GM19035 (cell line): ENCODE measurements at regions not wholly inside any gene's neighbourhood (a gene's known extent, or its start where the extent isn't known, plus 50 kb on each side); places are given as distances from the start of the nearest gene placed in this dataset.
"Not testable (repeated sequence)": the region's sequence is repeated elsewhere in the genome, so short reads cannot be mapped to it uniquely, and the experiment has no call there.

Experiments
- ATAC-seq: cut with Tn5 transposase; IDR thresholded peaks from one replicate; pipeline ENCODE4 v1.9.1; 2021; ENCODE audit not compliant: unreplicated experiment

DNA sequence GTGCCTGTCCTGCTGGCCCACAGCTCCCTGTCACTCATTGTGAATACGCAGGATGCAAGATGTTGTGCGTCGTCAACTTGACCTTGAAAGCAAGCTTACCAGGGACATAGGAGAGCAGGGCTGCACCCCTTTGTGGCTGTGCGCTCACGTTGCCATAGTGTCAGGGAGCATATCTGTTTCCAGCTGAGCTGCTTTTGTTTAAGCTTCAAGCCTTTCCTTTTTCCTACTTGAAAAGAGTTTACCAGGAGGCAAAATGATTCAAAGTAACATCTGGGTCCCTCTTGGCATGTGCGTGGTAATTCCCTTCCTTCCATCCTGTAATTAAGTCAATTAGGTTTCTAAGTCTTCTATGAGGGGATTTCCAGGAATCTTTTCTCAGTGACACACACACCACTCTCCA is 537.1 kb downstream of the AJAP1 start:
- no peak for ATAC-seq

DNA sequence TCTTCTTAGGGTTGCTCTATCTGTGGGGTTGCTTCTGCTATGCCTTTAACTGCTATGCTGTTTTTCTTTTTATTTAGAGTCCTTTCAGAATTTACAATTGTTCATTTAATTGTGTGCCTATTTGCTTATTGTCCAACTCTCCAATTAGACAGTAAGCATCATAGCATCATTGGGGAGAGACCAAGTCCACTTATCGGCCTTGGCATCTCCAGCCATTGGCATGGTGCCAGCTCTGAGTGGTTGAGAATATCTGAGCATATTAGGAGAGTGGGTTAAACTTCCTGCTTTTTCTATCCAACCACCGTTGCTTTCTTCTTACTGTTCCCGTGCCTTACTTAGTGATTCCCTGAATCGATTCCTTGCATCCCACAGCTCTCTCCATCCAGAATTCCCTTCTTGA is 535.0 kb downstream of the AJAP1 start:
- ATAC-seq, result no peak

DNA sequence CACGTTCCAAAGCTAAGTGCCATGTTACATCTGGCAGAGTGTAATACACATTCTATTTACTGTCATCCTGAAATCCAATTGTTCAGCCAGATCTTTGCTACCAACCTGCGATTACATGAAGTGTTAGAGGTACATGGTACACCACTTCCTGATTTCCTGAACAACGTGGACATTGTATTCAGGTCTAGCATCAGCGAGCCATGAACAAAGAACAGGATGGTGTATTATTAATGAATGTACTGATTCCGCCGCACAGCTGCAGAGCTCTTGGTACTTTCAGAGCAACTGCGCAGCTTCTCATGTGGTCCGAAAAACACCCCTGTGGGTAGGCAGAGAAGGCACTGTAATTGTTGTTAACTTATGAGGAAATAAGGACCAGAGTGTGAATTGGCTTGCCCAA is 511.4 kb downstream of the AJAP1 start:
- ATAC-seq, result no peak

DNA sequence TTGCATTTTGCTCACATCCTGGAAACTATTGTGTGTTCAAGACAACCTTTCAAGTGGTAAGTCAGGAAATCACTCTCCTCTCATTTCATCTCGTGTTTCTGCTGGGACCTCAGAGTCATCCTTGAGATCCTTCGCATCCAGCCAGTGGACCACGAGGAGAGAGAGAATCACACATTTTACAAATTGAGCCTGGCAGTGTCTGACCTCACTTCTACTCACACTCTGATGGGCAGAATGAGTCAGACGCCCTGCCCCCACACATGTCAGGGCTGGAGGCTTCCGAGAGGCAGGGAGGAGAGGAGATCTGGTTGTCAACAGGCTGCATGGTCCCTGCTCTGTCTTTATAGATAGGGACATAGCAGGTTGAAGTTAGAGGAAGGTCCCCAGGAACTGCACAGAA is 509.7 kb downstream of the AJAP1 start:
- ATAC-seq, result no peak

DNA sequence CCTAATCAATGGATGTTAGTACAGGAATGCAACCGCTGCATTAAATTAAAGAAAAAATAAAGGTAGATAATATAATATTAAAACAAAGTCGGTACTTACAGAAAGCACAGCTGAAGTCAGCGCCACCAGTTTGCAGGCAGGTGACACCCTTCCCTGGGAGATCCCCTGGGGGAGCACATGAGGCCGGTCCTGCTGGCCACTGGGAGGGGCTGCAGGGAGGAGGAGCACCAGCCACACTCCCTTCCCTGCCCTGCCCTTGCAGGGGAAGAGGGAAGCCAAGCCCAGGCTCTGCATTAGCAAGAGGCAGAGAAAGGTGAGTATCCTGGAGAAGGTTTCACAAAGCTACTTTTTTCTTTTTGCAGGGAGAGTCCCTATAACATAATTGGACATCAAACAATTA is 507.0 kb downstream of the AJAP1 start:
- ATAC-seq, result no peak

DNA sequence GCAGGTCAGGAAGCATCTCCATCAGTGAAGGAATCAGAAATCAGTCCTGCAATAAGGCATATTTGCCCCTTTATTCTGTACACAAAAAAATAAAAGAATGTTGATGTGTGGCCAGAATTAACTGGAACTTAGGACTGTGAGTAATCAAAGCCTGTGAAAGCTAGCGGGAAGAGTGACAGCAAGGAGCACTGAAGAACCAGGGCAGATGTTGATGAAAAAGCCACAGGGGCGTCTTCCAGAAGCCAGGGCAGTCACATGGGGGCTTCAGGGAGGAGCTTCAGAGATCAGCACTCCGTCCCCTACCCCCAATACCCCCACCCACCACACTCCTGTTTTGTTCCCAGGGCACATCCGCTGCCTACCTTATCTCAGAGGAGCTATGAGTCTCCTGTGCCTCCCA is 502.8 kb downstream of the AJAP1 start:
- no peak for ATAC-seq

DNA sequence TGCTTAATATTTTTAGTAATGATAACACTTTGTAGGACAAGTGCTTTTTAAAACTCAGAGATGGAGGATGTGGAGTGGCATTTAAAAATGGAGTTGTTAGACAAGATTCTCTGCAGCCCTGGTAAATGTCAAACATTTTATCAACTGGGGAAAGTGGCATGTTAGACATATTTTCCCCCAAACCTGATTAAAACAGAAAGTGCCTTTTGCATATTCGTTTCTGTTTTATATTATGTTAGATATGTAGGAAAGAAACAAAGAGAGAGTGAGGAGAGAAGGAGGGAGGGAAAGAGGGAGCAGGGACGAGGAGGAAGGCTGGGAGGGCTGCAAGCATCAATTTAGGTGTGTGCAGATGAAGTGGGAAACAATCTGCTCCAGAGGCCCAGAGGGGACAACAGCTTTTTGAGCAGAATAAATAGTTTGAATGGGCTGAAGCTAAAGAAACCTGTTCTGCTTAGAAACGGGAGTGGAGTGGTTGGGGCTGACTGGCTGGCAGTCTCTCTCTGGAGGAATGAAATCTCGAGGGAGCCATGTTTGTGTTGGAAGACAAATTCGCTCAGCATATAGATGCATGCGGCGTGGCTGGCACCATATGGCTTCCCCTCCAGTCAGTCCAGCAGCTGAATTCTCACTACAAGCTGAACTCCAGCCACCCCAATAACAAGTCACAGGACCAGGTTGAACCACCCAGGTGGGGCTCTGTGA is 502.2 kb downstream of the AJAP1 start:
- ATAC-seq, result no peak

DNA sequence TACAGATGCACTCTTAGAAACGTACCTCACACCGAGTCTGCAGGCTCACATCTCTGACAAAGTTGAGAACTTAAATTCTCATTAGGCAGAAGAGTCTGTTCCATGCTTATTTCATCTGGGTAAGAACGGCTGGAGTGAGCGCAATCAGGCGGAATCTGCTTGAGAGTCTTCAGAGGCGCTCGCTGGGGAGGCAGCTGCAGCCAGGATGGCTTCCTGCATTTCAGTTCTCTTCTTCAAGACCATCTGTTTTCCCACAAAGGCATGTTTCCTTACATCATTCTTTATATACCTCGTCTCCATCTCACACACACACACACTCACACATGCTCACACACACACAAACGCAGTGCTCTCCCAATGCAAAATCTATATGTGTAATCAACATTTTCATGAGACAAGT is 497.1 kb downstream of the AJAP1 start:
- ATAC-seq, result no peak

DNA sequence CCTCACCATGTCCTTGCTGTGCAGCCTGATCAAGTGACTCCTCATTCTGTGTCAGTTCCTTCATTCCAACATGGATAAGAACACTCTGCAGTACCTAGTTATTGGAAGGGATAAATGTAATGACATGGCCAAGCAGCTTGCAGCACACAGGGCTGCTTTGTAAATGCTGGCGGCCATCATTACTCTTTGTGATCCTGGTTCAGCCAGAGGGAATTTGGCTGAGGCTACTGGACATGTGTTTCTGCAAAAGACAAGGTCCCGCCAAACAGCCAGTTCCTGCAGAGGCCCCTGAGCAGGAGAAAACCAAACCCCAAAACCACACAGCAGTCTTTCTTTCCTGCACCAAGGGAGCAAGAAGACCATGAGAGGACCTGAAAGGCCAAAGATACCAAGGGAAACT is 495.8 kb downstream of the AJAP1 start:
- ATAC-seq, result no peak

DNA sequence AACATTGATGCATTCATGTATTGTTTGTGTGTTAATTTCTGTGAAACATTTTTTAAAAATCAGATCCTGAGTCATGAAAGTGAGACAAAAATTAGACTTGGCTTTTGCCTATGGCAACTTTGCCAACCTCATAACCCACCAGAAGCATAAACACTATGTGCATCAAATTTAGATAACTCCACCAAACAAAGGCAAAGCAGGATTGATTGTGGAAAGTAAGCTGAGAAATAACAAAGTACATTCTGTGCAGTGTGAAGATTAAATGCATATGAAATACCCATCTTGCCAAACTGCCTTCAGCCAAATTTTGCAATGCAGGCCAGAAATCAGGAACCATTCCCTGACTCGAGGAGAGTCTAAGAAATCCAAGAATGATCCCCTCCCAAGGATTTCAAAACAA is 493.4 kb downstream of the AJAP1 start:
- ATAC-seq, result no peak

DNA sequence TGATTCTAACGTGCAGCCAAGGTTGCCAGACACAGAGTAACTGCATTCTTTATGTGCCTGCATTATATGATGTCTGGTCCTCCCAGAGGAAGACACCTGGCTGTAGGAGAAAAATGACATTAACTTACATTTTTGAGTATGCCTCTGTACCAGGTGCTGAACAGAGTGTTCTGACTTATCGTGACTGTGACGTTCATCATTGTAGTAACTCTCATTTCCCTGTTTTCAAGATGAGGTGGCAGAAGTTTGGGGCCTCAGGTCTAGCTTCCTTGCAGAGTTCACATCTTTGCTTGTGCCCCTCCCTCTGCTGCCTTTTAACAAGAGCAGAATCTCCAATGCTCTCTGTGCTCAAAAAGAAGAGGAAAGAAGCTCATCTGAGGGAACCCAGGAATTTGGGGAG is 488.0 kb downstream of the AJAP1 start:
- ATAC-seq, result no peak

DNA sequence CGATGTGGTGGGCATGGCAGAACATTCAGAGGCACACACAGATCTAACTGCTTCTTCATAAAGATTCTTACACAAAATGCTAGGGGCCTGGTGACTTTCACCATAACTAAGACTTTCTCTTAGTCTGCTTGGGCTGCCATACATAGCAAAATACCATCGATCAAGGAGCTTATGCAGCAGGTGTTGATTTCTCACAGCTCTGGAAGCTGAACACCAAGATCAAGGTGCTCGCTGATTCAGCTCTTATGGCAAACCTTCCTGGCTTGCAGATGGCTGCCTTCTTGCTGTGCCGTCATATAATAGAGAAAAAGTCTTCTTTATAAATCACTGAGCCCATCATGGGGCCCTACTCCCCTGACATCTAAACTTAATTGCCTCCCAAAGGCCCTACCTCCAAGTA is 487.3 kb downstream of the AJAP1 start:
- ATAC-seq, result no peak

DNA sequence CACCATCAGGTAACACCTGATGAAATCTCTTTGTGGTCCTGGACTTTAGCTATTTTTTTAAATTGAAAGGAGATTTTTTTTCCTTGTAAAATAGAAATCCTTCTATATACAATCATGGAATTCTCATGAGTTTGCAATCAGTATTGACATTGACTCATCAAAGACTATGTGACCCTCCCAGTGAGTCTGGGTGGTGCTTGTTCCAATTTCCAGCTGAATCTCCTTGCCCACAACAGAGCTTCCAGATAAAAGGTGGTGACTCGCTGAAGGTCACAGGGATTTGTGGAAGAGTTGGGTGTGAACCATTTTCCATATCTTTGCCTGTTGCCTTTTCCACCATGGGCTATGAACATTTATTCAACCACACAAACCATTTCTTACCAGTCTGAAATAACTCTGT is 486.6 kb downstream of the AJAP1 start:
- no peak for ATAC-seq

DNA sequence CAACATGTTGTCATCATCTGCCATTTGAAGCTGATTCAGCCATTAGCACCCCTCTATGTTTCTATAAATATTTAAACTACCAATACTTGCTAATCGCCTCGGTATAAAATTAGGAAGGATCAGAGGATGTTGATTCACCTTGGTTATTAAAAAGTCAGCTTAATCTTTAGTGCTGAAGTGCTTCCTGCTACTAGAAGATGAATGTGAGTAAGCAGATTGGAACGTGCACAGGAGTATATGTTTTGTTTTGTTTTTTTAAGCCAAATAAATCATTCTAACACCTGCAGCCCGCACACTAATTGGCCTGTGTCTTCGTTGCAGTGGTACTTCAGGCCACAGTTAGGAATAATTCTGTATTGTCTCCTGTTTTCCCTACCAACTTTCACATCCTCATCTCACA is 485.7 kb downstream of the AJAP1 start:
- no peak for ATAC-seq

DNA sequence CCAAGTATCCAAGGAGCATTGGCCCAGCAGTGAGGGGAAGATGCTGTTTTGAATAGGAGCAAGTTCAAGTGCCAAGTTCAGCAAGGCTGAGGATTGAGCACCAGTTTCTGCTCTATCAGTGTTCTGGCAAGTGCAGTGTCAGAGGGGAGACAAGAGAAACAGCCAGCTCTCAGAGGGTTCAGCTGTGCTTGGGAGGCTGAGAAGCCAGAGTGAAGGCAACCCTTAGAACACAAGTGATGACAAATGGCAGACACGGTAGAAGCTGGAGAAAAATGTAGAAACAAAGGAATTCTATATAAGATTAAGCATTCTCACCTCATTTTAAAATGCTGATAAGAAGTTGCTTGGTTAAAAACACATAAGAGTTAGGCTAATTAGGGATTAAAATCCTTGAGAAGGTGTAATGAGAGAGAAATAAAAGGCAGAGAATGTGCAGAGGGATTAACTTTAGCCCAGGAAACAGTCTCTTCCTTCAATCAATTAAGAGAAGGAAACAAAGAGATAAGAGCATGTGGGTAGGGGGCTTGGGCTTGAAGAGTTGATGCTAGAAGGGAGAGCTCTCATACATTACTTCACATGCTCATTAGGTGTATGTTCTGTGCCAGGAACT is 475.4 kb downstream of the AJAP1 start:
- ATAC-seq, result no peak

DNA sequence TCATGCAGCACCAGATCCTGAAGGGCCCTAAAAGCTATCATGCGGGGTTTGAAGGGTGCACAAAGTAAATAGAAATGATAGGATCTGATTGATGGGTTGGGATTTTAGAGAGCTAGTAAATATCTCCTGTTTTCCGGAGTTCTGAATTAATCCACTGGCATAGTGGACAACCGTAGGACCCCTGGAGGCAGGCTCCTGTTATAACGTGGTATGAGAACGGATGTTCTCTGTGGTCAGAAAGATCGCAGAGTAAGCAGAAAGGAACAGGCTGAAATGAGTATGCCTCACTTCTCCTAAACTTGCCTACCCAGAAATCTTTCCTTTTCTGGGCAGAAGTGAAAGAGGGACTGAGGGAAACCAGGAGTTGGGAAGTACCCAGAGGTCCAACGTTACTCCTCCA is 470.8 kb downstream of the AJAP1 start:
- ATAC-seq, result no peak

DNA sequence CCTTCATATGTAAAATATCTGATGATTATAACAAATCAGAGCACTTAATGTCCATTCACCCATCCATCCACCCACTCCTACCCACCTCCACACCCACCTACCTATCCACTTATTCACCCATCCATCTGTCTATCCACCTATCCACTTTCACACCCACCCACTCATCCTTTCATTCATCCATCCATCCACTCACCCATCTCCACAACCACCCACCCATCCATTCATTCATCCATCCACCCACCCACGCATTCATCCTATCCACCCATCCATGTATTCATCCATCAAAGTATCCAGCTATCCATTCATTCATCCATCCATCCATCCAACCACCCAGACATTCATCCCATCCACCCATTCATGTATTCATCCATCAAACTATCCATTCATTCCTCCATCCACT is 466.1 kb downstream of the AJAP1 start:
- ATAC-seq, result no peak

DNA sequence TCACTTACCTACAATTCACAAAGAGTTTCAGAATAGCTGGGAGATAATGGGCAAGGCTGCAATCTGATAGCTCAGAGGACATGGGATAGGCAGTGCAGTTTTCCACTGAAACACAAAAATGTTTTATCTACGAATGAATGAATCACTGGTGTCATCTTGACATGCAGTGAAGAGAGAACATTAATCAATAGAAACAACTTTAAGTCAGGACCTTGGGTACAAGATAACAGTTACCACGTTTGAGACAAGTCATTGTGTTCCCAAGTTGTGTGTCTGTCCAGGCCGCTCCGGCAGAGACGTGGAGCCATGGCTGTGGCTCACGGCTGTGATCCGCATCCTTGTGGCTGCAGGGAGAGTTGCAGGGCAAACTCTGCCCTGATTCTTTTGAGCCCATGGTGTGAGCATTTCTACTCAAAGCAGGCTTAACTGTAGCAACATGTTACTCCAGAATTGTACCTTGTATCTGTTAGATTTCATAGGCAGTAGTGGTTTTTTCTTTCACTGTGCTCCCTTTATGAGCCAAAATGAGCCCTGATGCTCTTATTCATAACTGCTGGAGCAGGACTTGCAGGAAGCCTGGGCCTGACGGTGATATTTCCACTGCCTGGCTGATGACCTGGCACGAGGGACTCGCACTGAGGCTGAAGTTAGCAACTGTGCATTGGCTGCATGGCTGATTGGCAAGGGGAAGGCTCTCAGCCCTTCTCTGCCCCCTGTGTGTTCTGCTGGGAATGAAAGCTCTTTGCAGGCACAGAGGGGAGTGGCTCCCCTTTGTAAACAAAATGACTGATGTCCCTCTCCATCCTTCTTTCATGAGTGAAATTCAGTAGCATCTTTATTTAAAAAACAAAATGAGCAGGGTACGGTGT is 465.2 kb downstream of the AJAP1 start:
- no peak for ATAC-seq

DNA sequence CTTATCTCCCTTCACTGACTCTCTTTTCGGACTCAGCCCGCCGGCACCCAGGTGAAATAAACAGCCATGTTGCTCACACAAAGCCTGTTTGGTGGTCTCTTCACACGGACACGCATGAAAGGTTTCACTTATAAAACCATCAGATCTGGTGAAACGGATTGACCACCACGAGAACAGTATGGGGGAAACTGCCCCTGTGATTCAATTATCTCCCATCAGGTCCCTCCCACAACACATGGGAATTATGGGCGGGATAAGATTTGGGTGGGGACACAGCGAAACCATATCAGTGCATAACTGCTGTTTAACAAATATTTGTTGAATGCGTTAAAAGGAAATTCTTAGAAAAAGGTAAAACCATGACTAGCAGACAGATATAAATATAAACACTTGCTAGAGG is 464.4 kb downstream of the AJAP1 start:
- not testable (repeated sequence) for ATAC-seq

DNA sequence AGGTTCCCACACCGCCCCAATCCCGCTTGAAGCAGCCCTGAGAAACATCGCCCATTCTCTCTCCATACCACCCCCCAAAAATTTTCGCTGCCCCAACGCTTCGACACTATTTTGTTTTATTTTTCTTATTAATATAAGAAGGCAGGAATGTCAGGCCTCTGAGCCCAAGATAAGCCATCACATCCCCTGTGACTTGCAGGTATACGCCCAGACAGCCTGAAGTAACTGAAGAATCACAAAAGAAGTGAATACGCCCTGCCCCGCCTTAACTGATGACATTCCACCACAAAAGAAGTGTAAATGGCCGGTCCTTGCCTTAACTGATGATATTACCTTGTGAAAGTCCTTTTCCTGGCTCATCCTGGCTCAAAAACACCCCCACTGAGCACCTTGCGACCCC is 463.9 kb downstream of the AJAP1 start:
- ATAC-seq, result not testable (repeated sequence)

DNA sequence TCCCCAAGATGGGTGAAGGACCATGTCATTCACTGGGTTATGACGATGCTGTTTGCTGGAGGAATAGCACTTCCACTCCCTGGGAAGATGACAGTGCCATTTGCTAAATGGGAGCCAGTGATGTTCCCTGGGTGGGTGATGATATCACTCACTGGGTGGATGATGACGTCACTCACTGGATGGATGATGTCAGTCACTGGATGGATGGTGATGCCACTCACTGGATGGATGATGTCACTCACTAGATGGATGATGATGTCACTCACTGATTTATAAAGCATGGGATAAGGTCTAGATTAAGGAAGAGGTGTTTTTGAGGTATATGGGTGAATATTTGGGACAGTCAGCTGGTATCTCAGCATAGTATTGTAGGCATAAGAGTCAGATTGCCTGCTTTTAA is 457.2 kb downstream of the AJAP1 start:
- ATAC-seq, result no peak

DNA sequence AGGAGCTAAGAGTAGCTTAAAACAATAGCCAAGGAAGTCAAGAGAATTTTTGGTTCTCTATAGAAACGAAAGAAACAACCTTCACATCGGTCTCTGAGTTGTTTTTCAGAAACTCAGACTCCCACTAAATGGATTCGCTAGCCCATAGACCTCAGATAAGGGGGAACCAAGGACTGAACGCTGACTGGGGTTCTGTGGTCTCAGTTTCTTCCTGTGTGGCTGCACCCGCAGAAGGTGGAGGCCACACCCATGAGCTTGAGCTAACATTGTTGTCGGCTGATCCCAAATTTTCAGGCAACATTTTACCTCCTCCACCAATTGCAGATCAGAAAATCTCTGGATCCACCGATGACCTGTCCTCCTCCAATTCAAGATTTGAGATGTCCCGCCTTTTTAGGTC is 456.1 kb downstream of the AJAP1 start:
- no peak for ATAC-seq
